C4-2B (cell line): ENCODE measurements at regions not wholly inside any gene's neighbourhood (a gene's known extent, or its start where the extent isn't known, plus 50 kb on each side); places are given as distances from the start of the nearest gene placed in this dataset.

Experiments
- CTCF ChIP-seq: fragments of 450-650 bp; conservative IDR thresholded peaks from 2 replicates; pipeline ENCODE4 v1.5.1; 2017; ENCODE audit warnings: mild to moderate bottlenecking
- ZFX ChIP-seq: fragments of 450-650 bp; IDR thresholded peaks from 2 replicates; pipeline ENCODE4 v1.6.1; 2017

GRCh38 chr15:37262922-37263608 is 162.7 kb upstream of the MEIS2 start:
- TF ChIP-seq CTCF (no peak), ZFX (no peak)
